Mononuclear cell (primary cell): ENCODE measurements at regions not wholly inside any gene's neighbourhood (a gene's known extent, or its start where the extent isn't known, plus 50 kb on each side); places are given as distances from the start of the nearest gene placed in this dataset.
"Not testable (repeated sequence)": the region's sequence is repeated elsewhere in the genome, so short reads cannot be mapped to it uniquely, and the experiment has no call there.

Source experiments
- H3K27me3 ChIP-seq: 2 replicates; pipeline ENCODE4 v1.6.0; 2011; ENCODE audit warnings: low read length, control low read depth; ENCODE audit not compliant: insufficient read depth
- H3K4me1 ChIP-seq: 2 replicates; pipeline ENCODE4 v1.5.1; 2011; ENCODE audit warnings: mild to moderate bottlenecking, low read length, control low read depth; ENCODE audit not compliant: insufficient read depth
- H3K4me3 ChIP-seq: 2 replicates; pipeline ENCODE4 v1.5.1; 2011; ENCODE audit warnings: mild to moderate bottlenecking, low read length, moderate library complexity
- H3K9me3 ChIP-seq: 2 replicates; pipeline ENCODE4 v1.5.1; 2011; ENCODE audit warnings: low read depth, mild to moderate bottlenecking, control low read depth, low read length

DNA sequence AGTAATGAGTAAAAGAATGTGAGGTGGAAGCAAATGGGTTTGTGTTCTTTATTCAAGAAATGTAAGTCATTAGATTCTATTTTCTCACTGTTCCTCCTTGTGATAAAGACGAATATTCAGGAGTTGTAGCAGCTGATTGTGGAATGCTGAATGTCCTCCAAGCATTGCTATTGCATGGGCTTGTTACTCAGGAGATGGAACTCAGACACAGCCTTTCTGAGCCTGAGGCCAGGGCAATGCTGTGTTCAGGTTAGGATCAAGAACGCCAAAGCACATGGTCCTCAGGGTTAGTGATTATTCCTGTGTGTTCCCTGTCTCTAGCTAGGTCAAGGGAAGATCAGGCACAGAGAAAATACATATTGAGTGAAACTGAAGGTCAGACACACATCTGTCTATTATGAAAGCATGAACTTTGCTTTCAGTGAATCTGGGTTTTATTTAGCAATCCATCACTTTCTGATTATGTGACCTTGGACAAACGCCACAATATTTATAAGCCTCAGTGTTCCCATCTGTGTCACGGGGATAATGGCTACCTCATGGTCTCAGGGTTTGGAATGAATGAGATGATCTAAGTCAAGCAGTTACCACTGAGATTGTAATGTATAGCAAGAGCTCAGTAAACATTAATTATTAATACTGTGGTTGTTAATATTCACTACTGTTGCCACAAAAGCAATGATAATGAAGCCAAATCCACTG is 426.8 kb upstream of the DYNLRB2 start:
- Histone ChIP-seq H3K4me1 (no peaks in the 10 kb centered on the region), H3K9me3 (no peaks in the 10 kb centered on the region), H3K27me3 (no peaks in the 10 kb centered on the region), H3K4me3 (no peak overlapping the region)

DNA sequence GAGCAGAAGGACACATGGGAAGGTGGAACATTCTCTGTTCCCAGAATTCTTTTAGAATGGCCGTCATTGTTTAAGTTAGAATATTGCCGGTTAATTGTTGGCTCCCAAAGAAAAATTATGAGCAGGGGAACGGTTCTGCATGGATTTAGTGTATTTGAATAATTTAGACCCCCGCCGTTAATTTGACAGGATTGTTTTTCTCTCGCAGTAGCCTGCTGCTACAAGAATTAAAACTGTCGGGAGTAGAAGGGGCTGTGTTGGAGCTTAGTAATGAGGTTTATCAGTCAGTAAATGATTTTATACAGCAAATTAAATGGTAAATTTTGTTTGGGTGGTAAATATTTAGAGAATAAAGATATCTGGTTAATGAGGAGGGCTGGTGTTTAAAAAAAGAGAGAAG is 431.2 kb upstream of the DYNLRB2 start:
- no peaks in the 10 kb centered on the region for H3K4me1 ChIP-seq
- H3K9me3 ChIP-seq = no peaks in the 10 kb centered on the region
- H3K27me3 ChIP-seq = no peaks in the 10 kb centered on the region
- H3K4me3 ChIP-seq = no peak overlapping the region

DNA sequence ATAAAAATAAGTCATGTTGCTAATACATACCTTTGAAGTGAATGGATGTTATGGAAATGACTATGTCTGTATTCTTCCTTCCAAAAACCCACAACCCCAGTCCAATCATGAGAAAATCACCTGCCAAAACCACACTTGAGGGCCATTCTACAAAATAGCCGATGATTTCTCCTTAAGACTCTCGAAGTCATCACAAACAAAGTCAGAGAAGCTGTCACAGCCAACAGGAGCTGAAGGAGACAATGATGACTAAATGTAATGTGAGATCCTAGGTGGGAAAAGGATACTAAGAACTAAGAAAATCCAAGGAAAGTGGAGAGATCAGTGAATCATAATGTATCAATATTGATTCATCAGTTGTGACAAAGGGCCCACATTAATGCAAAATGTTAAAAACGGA is 432.9 kb upstream of the DYNLRB2 start:
- Histone ChIP-seq H3K4me3 (no peak overlapping the region), H3K27me3 (no peaks in the 10 kb centered on the region), H3K4me1 (no peaks in the 10 kb centered on the region), H3K9me3 (no peaks in the 10 kb centered on the region)

DNA sequence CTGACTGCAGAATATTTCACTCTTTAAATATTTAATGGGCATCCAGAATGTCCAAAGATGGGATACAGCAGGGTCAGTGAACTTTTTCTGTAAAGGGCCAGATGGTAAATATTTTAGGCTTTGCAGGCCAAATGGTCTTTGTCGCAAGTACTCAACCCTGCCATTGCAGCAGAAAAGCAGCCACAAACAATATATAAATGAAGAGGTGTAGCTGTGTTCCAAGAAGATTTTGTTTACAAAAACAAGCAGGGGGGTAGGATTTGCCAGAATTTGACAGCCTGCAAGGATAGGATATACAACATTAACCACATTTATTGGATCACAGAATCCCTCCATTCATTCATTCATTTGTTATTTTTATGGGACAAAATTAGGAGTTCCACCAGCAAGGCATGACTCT is 435.0 kb upstream of the DYNLRB2 start:
- H3K4me3 ChIP-seq = no peak overlapping the region
- H3K4me1 ChIP-seq = no peaks in the 10 kb centered on the region
- H3K27me3 ChIP-seq = no peaks in the 10 kb centered on the region
- H3K9me3 ChIP-seq = no peaks in the 10 kb centered on the region

DNA sequence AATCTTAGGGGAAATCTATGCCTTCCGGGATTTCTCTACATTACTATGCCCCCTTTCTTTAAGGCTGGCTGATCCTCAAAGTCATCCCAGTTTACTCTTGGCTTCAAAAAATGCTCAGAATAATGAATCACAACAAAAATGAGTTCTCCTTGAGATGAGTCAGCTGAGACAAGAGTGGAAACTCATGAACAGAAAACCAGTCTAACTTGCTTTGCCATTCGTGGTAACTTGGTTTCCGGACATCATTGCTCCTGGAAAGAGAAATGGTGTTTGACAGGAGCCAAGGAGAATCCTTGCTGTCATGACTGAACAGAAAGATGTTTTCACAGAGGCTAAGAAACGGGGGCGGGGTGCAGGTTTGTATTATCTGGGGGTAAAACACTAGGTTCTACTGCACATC is 435.6 kb upstream of the DYNLRB2 start:
- no peaks in the 10 kb centered on the region for H3K4me1 ChIP-seq
- H3K9me3 ChIP-seq = no peaks in the 10 kb centered on the region
- no peaks in the 10 kb centered on the region for H3K27me3 ChIP-seq
- no peak overlapping the region for H3K4me3 ChIP-seq

DNA sequence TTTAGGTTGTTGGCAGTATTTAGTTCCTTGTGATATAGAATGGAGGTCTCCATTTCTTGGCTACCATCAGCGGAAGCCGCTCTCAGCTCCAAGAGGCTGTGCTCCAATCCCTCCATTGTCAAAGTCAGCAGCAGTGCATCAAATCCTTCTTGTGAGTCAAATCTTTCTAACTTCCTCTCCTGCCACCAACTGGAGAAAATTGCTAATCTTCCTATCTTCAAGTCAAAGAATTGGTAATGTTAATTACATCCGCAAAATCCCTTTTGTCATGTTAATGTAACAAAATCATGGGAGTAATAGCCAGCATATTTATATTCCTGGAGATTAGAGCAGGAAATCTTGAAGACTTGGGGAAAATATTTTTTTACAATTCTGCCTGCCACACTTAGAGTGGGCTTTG is 436.4 kb upstream of the DYNLRB2 start:
- H3K27me3 ChIP-seq = no peaks in the 10 kb centered on the region
- no peaks in the 10 kb centered on the region for H3K4me1 ChIP-seq
- no peaks in the 10 kb centered on the region for H3K9me3 ChIP-seq
- no peak overlapping the region for H3K4me3 ChIP-seq

DNA sequence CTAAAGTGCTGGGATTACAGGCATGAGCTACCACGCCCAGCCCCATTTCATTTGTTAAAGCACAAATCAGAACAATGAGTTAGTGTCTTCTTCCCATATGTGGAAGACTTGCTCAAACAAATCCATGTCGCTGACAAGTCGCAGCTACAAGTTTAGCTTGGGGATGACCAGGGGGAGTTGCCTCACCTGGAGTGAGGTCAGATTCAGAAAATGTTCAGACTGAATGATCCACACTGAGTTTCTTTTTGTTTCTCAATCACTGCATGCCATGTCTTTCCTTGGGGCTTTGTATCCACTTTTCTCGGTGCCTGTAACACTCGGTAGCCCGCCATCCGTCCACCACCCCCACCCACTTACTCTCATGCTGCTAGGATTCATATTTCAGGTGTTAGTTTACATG is 437.3 kb upstream of the DYNLRB2 start:
- Histone ChIP-seq H3K27me3 (no peaks in the 10 kb centered on the region), H3K4me1 (no peaks in the 10 kb centered on the region), H3K4me3 (no peak overlapping the region), H3K9me3 (no peaks in the 10 kb centered on the region)

DNA sequence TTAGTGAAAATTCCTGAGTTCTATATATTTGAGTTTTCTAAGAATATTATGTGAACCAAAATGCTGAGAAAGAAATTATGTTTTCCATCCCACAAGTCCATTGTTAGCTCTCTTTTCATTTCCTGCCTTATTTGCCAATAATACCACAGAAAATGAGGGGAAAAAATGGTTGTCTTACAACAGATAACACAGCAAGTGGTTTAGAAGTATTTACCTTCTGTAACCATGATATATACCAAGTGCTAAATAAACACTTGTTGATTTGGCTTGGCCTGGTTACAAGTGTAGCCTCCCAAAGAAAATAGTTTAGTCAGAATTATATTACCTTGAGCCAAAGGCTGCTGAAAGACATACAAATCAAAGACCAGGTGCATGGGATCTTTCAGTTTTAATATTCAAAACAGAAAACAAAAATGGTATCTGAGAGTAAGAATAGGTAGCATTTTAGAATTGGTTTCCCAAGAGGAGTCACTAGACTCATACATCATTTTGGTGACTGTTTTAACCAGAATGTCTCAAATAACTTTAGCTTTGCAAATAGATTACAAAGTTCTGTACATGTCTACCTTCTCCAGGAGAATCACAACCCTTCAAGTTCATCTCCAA is 439.8 kb upstream of the DYNLRB2 start:
- H3K4me1 ChIP-seq = no peaks in the 10 kb centered on the region
- H3K4me3 ChIP-seq = no peak overlapping the region
- no peaks in the 10 kb centered on the region for H3K27me3 ChIP-seq
- no peaks in the 10 kb centered on the region for H3K9me3 ChIP-seq

DNA sequence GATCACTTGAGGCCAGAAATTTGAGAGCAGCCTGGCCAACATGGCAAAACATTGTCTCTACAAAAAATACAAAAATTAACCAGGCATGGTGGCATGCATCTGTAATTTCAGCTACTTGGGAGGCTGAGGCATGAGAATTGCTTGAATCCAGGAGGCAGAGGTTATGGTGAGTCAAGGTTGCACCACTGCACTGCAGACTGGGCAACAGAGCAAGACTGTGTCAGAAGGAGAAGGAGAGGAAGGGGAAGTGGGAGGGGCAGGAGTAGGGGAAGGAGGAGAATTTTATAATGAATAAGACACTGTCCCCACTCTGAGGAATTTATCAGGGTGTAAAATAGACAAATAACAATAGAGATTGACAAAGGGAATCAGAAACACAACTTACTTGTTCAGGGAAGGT is 440.6 kb upstream of the DYNLRB2 start:
- Histone ChIP-seq H3K9me3 (no peaks in the 10 kb centered on the region), H3K4me1 (no peaks in the 10 kb centered on the region), H3K27me3 (no peaks in the 10 kb centered on the region), H3K4me3 (no peak overlapping the region)

DNA sequence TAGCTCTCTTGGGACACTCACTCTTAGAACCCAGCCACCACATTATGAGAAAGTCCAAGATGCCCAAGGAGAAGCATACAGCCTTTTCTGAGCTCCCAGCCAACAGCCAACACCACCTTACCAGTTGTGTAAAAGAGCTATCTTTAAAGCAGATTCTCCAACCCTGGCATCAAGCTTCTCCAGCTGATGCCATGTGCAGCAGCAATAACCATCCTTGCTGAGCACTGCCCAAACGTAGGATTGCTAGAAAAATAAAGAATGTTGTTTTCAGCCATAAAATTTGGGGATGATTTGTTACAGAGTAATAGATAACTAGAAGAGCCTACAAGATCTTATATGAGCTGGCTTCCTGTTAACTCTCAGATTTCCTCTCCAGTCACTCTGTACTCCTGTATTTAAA is 443.7 kb upstream of the DYNLRB2 start:
- no peaks in the 10 kb centered on the region for H3K4me1 ChIP-seq
- H3K9me3 ChIP-seq = no peaks in the 10 kb centered on the region
- H3K4me3 ChIP-seq = no peak overlapping the region
- H3K27me3 ChIP-seq = no peaks in the 10 kb centered on the region

DNA sequence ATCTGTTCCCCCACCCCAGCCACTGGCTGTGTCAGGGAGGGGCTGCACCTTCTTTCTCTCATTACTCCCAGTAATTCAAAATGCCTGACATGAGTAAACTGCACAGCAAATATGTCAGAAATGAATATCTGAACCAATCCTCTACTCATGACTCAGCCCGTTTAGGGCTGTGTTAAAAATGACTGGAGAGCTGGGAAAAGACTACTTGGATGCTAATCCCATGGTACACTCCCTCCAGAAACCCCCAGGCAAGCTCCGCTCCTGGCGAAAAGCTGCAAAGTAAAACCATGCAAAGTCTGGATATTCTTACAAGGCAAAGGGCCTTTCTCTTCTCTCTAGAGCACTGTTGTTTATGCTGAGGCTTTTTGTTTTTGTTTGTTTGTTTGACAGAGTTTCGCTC is 448.1 kb upstream of the DYNLRB2 start:
- Histone ChIP-seq H3K9me3 (no peaks in the 10 kb centered on the region), H3K27me3 (no peaks in the 10 kb centered on the region), H3K4me3 (no peak overlapping the region), H3K4me1 (no peaks in the 10 kb centered on the region)

DNA sequence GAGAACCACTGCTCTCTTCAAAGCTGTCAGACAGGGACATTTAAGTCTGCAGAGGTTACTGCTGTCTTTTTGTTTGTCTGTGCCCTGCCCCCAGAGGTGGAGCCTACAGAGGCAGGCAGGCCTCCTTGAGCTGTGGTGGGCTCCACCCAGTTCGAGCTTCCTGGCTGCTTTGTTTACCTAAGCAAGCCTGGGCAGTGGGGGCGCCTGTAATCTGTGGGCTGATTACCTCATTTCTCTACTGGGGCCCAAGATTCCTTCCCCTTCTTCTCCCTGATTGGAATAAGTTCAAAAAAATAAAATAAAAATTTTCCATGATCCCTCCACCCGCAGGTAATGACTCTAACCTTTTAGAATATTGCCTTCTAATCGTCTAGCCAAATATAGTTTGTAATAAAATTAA is 449.3 kb upstream of the DYNLRB2 start:
- not testable (repeated sequence) for H3K9me3 ChIP-seq, H3K4me1 ChIP-seq, H3K27me3 ChIP-seq

DNA sequence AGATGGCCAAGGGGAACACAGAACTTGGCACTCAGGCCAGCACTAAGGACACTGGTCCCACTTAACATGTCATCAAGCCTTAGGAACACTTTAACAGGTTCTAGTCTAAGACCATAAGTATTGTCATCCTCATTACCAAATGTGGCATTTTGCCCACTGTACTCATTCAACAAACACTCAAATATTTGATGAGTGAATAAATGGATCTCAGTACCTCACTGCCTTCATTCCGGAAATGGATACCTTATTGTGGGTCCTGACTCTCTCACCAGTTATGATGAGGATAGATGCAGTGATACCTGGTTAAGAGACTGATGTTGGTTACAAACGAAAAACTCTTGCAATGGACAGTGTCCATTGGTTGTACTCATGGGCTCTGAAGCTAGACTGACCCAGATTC is 455.2 kb upstream of the DYNLRB2 start:
- Histone ChIP-seq H3K4me1 (no peaks in the 10 kb centered on the region), H3K4me3 (no peak overlapping the region), H3K27me3 (no peaks in the 10 kb centered on the region), H3K9me3 (no peaks in the 10 kb centered on the region)

More for the DNA sequence above, 449.3 kb upstream of the DYNLRB2 start:
- H3K4me3 ChIP-seq = not testable (repeated sequence)

DNA sequence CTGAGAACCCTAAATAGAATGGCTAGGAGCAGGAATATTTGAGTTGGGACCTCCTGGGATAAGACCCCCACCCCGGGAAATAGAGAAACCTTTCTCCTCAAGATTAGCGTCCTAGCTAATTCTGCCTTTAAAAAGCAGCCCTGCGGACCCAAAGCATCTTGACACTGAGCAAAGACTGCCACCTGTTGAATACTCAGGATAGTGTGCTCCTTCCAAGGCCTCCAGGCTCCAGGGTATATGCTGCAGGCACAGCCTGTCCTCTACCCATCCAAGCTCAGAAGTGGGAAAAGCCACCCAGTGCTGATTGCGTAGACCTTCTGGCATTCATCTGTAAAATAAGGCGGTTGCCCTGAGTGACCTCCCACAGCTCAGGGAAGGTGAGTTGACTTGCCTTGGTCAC is 456.2 kb upstream of the DYNLRB2 start:
- H3K9me3 ChIP-seq = no peaks in the 10 kb centered on the region
- H3K4me1 ChIP-seq = no peaks in the 10 kb centered on the region
- H3K4me3 ChIP-seq = no peak overlapping the region
- no peaks in the 10 kb centered on the region for H3K27me3 ChIP-seq

DNA sequence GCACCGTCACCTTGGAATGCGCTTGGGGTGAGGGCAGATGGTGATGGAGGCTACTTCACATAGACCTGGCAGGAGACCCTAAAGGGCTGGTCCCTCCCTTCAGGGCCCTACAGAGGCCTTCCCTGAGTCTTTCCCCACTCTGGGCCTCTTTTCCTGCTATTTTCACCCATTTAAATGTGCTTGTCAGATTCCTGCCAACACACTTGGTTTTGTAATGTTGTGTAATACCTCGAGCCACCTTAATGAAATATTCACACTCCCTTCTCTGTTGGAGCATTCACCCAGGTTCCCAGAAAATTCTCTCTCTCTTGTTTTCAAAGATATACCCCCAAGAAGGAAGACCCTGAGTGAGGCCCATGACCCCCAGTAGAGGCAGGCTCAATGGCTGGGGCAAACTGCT is 456.6 kb upstream of the DYNLRB2 start:
- no peaks in the 10 kb centered on the region for H3K4me1 ChIP-seq
- no peaks in the 10 kb centered on the region for H3K27me3 ChIP-seq

DNA sequence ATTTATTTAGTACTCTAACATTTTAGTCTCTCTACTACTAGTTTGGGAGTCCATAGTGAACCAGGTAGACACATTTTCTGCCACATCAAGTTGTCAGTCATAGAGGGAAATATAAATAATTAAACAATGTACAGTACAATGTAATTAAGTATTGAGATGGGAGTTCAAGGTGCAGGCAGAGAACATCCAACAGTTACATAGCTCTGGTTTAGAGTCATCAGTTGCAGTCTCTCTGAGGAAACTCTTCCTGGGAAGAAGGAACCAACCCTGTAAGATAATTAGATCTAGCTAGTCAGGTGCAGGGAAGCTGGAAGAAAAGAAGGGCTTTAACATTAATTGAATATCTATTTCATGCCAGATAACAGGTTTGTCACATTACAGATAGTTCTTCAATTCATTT is 457.9 kb upstream of the DYNLRB2 start:
- Histone ChIP-seq H3K9me3 (no peaks in the 10 kb centered on the region), H3K4me1 (no peaks in the 10 kb centered on the region), H3K27me3 (no peaks in the 10 kb centered on the region), H3K4me3 (no peak overlapping the region)

More for the DNA sequence above, 456.6 kb upstream of the DYNLRB2 start:
- Histone ChIP-seq H3K4me3 (no peak overlapping the region), H3K9me3 (no peaks in the 10 kb centered on the region)
